ENCODE measurements at regions not wholly inside any gene's neighbourhood (a gene's known extent, or its start where the extent isn't known, plus 50 kb on each side); places are given as distances from the start of the nearest gene placed in this dataset.

- TF ChIP-seq EZH2 (IDR thresholded peaks at IDR 0.05) (no peak), CTCF (IDR thresholded peaks at IDR 0.05 in 2 of 3, conservative IDR thresholded peaks at IDR 0.05 in 1 of 3; ENCODE audit: borderline replicate concordance in 1 of 3, insufficient read depth in 1 of 3, low read depth in 2 of 3, low read length in 2 of 3) (no peak), TCF7L2 (IDR thresholded peaks at IDR 0.05; ENCODE audit: borderline replicate concordance, extremely low read depth, insufficient read depth, insufficient read length) (no peak), REST (IDR thresholded peaks at IDR 0.05; ENCODE audit: low read depth) (no peak), ZFX (IDR thresholded peaks at IDR 0.05) (no peak), ATF3 (IDR thresholded peaks at IDR 0.05) (no peak), RAD21 (IDR thresholded peaks at IDR 0.05; ENCODE audit: low read depth) (no peak), MAX (IDR thresholded peaks at IDR 0.05) (no peak), SP1 (IDR thresholded peaks at IDR 0.05; ENCODE audit: low read depth) (no peak), POLR2A (IDR thresholded peaks at IDR 0.05; ENCODE audit: borderline replicate concordance, extremely low read depth, insufficient read depth, insufficient read length) (no peak), JUND (IDR thresholded peaks at IDR 0.05) (no peak), YY1 (IDR thresholded peaks at IDR 0.05; ENCODE audit: extremely low read depth, insufficient replicate concordance, low read depth, low read length) (no peak), SRF (IDR thresholded peaks at IDR 0.05; ENCODE audit: low read depth) (no peak)
Measured at GRCh38 chrX:120774606-120775005, 101.1 kb downstream of the CT47B1 start.

Measured in HCT116 (cell line).